ENCODE measurements at regions not wholly inside any gene's neighbourhood (a gene's known extent, or its start where the extent isn't known, plus 50 kb on each side); places are given as distances from the start of the nearest gene placed in this dataset.

DNA sequence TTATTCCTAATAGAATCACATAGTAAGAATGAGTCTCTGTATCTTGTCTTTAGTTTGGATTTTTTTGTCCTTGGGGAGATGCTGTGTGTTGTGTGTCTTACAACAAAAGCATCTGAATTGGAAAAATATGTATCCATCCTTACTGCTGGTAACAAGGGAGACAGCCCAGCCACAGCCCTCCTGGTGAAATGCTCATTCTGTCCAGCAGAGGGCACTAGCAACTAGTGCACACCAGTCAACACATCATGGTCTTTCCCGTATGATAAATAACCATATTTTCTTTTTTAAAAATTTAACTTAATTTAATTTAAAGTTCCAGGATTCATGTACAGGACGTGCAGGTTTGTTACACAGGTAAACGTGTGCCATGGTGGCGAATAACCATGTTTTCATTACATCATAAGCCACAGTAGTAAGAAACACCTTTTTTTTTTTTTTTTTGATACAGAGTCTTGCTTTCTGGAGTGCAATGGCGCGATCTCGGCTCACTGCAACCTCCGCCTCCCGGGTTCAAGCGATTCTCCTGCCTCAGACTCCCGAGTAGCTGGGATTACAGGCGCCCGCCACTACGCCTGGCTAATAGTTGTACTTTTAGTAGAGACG is 245.1 kb downstream of the PTBP2 start:
- peak; percentile 79 for DNase-seq

- no peak for DNase-seq
Measured at GRCh38 chr1:96967311-96967710, 245.7 kb downstream of the PTBP2 start.

- no peak for DNase-seq
Measured at GRCh38 chr1:96968541-96968940, 247.0 kb downstream of the PTBP2 start.

GRCh38 chr1:96968983-96969382 is 247.4 kb downstream of the PTBP2 start:
- DNase-seq = no peak

GRCh38 chr1:96969656-96970163 is 248.1 kb downstream of the PTBP2 start:
- DNase-seq = no peak

DNA sequence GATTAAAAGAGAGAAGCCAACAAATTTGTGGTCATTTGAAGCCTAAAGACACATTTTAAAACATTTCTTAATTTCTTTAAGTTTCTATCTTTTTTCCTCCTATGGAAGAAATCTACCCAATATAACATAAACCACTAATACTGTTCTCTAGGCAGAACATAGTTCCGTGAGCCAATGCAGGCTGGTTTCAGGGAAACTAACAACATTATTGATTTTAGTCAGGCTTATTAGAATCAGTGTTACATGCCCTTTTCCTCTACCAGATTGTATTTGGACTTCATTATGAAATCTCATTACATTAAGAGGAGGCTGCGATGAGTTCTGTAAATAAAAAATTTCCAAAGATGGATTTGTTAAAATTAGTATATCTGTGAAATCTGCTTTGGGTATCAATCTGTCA is 249.9 kb downstream of the PTBP2 start:
- DNase-seq = no peak

- DNase-seq = no peak
Measured at GRCh38 chr1:96971849-96972602, 250.4 kb downstream of the PTBP2 start.

DNA sequence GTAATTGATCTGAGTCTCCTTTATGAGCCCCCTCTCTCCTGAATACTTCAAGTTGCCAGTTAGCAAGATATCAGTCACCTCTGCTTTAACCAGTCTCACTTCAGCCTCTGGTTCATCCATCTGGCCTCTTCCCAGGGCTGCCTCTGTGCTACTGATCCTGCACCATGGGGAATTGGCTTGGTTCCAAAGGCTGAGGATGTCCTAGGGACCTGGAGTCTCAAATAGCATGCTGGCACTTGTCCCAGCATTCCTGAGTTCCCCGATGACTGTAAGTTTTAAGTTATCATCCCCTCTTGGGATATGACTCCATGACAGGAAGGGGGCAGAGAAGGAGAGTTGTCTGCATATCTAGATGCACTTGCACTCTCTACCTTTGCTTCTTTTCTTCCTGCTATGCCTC is 252.0 kb downstream of the PTBP2 start:
- no peak for DNase-seq

DNA sequence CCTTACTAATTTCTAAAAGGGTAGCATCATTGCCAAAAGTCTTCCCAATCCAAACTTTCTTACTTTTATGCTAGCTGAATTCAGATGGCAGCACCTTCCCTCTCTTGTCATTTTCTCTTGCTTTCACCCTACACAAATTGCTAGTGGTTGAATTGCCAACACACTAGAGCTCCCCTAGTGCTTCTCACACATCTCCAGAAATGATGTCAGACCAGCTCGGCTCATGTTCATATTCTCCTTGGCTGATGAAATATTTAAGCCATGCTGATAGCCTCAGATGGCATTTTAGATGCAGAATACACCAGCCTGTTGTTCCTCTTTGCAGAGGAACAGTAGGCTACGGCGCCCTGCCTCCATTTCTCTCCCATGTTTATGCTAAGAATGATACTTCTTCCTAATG is 256.9 kb downstream of the PTBP2 start:
- no peak for DNase-seq

GRCh38 chr1:96978901-96979300 is 257.3 kb downstream of the PTBP2 start:
- DNase-seq = no peak

DNA sequence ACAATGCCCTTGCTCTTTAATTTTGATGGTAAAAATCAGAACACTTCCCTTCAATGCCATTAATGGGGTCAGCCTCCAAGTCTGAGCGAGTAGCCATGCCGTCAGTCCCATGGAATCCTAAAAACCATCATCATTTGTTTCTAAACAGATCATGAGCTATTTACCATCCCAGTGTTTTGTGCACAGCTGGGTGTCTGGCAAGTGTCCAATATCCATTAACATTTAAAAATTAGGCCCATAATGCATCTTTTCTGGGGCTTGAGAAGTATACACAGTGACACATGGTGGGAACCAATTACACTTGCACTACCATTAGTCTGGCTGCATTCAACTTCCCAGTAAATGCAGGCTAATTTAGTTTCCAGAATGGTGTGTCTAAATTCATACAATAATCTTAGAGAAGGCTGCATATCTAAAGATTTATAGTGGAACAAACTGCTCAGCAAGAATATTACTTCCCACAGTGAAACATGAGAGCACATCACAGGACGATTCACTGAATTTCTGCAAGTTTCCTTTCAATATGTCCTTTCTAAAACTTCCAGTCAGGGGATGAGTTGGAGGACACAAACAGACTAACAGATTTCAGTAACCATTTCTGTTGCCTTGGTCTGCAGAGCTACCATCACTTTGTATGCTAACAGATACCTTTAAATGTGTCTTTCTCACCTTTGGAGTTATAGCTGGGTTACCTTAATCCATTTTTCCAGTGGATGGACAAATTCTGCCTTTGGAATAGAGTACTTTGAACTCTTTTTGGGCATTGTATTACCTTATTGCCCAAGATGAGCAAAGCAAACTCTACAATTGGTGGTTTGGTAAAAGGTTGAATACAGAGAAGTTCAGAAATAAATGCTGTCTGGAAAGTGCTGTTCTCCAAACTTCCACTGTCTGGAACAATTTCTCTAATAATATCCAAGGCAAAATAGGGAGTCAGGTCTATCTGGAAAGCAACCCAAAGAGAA is 258.0 kb downstream of the PTBP2 start:
- no peak for DNase-seq

GRCh38 chr1:96980448-96980847 is 258.9 kb downstream of the PTBP2 start:
- DNase-seq = no peak

DNA sequence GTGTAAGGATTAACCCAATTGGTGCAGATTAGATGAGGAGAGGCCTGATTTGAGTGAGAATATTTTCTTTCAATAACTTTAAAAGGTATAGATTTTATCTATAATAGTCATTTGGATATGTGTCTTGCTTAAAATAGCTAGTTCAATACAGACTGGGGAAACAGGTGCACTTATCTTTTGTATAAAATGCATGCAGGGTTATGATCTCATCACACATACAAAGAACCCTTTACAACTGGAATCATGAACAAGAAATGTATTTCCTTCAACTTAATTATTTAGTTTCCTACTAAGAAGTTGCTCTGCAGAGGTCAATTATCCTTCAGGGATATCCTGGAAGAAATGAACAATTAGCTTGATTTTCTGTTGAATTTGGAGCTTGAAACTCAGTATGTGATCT is 259.6 kb downstream of the PTBP2 start:
- no peak for DNase-seq

GRCh38 chr1:96982118-96982517 is 260.5 kb downstream of the PTBP2 start:
- no peak for DNase-seq

DNA sequence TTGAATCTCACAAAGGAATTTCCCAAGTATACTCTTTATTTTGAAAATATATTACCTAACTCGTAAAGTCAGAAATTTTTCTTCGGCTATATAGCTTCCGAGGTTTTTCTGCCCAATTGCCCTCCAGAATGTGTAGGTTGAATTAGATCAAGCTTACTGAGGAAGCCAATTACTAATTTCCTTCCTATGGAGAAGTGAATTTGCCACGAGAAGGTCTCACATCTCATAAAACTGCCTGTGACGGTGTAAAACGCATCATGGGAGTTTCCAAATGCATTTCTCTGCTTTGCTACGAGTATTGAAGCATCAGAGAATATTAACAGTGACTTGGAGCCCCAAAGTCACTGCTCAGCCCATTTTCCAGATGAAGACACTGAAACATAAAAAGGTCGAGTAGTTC is 262.3 kb downstream of the PTBP2 start:
- DNase-seq = no peak

DNA sequence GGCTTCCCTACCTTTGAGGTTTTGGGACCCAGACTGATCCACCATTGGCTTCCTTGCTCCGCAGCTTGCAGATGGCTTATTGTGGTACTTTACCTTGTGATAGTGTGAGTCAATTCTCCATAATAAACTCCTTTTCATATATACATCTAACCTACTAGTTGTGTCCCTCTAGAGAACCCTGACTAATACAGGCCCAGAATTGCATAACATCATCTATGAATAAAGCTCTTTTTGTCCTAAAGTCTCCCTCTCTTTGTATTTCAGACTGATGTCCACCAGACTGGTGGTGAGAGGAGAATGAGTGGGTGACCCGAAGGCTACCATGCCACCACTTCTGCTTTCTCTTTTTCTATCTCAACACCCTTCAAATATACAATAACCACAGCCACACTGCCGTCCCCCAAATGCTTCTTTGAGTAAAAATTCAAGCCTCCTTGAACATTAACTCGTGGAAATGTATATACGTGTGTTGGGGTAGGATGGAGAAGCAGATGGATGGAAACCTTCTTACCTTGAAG is 265.7 kb downstream of the PTBP2 start:
- DNase-seq = no peak

GRCh38 chr1:96989302-96989701 is 267.7 kb downstream of the PTBP2 start:
- no peak for DNase-seq

DNA sequence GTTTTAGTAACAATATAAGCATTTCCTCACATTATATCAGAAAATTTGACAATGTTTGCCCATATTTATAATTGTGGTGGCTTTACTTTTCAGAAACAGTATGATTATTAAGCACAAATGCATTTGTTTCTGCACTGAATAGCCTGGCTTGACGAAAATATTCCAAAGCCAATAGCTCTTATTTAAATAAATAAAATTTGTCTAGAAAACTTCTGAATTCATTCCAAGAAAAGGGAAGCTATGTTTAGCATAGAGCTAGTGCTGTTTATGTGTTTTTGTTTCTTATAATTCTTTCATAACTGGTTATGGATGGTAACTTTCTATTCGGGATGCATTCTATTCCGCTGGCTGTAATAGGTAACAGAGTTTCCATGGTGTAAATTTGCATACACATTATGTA is 268.6 kb downstream of the PTBP2 start:
- no peak for DNase-seq

GRCh38 chr1:96991261-96991660 is 269.7 kb downstream of the PTBP2 start:
- no peak for DNase-seq

DNA sequence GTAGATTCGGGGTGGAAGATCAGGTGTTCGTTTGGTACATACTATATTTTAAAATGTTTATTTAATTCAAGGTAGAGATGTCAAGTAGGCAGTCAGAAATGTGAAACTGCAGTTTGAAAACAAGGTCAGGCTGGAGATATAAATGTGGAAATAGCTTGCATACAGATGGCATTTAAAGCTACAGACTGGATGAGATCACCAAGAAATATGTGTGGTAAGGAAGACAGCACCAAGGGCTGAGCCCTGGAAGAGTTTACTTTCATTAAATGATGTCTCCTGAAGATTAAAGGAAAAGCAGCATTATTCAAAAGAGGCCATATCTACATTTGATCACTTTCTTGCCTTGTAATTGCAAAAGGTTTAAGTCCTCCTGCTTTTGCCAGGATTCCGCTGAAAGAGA is 271.3 kb downstream of the PTBP2 start:
- DNase-seq = no peak

DNA sequence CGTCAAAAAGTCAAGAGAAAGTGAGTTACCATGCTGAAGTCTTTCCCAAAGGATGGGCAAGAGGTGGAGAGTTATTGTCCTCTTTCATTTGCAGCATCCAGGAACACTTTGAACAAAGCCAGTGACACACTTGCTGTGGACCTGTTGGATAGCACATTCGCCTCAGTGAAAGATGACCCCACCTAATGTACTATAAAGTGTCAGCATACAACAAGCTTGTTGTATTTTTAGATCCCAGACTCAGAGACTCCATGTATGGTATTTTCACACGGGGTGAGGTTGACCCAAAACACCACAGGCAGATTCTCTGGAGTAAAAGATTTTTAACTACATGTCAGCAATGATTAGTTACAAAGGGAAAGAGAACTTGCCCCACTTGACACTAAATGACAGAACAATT is 273.8 kb downstream of the PTBP2 start:
- no peak for DNase-seq

- no peak for DNase-seq
Measured at GRCh38 chr1:96996001-96996400, 274.4 kb downstream of the PTBP2 start.

DNA sequence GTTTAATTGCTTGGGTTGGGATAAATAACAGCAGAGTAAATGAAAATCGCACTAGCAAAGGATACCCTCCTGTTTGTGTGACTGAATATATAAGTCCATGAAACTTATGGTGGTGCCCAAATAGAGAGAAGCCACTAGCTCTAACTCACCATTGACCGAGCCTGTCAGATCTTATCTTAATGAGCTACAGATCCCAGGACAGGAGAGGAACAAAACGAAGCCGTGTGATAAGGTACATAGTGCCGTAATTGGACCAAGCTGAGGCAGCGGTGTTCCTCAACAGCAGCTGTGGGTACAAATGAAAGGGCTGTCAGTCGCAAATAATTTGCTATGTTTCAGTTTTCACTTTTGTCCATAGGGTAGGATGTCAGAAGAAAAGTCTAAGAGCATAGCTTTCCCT is 276.1 kb downstream of the PTBP2 start:
- DNase-seq = no peak
